Sigmoid colon (tissue), 6 donors: ENCODE measurements at regions not wholly inside any gene's neighbourhood (a gene's known extent, or its start where the extent isn't known, plus 50 kb on each side); places are given as distances from the start of the nearest gene placed in this dataset.

Experiments used
- DNase-seq: peaks from one replicate; pipeline ENCODE4 v3.0.0-alpha.2; 2019
- H3K27ac ChIP-seq, 4 donors: fragments of 200-600 bp; sonication (generic); one replicate each; pipeline ENCODE4 v1.5.1; 2016 to 2019; ENCODE audit warnings: mild to moderate bottlenecking in 1 of 4
- H3K27me3 ChIP-seq, 3 donors: fragments of 200-600 bp; sonication (generic); one replicate each; pipeline ENCODE4 v1.5.1; 2019; ENCODE audit warnings: mild to moderate bottlenecking in 1 of 3
- H3K36me3 ChIP-seq, 4 donors: fragments of 200-600 bp; sonication (generic); one replicate each; pipeline ENCODE4 v1.5.1; 2016 to 2019
- H3K4me1 ChIP-seq, 4 donors: fragments of 200-600 bp; sonication (generic); one replicate each; pipeline ENCODE4 v1.5.1; 2017 to 2019
- H3K4me3 ChIP-seq, 4 donors: fragments of 200-600 bp; sonication (generic); one replicate each; pipeline ENCODE4 v1.5.1; 2017 to 2019; ENCODE audit warnings: mild to moderate bottlenecking in 2 of 4, moderate library complexity in 1 of 4
- H3K9me3 ChIP-seq, 4 donors: fragments of 200-600 bp in 3 of 4; sonication (generic) in 3 of 4; one replicate each; pipeline versions ENCODE4 v1.5.1 to v1.6.1; 2013 to 2019
- EP300 ChIP-seq, 4 donors: sonication (generic); formaldehyde crosslinking; IDR thresholded peaks; one replicate each; pipeline ENCODE4 v1.6.1; 2017; ENCODE audit warnings: antibody characterized with exemption in 4 of 4
- POLR2A ChIP-seq, 2 donors: fragments of 450-650 bp; IDR thresholded peaks; one replicate each; pipeline ENCODE4 v1.6.1; 2016; ENCODE audit warnings: antibody characterized with exemption in 2 of 2, mild to moderate bottlenecking in 2 of 2, moderate library complexity in 2 of 2
- POLR2AphosphoS5 ChIP-seq, 4 donors: sonication (generic); formaldehyde crosslinking; IDR thresholded peaks; one replicate each; pipeline ENCODE4 v1.6.1; 2017; ENCODE audit warnings: antibody characterized with exemption in 4 of 4
- WGBS, 2 donors: extraction: QIAGEN DNeasy Blood & Tissue Kit; methylation state at CpG; one replicate each; pipeline ENCODE4 v1.1.7; 2013; 5-methylcytosine and 5-hydroxymethylcytosine counted together
- intact Hi-C: fragments of 100-400 bp; cut with DNase I; formaldehyde crosslinking; loops from one replicate; pipeline ENCODE4 v1.15.1; 2023
- TF ChIP-seq, protein P1 (sequence below), 4 experiments: fragments of 450-650 bp in 3 of 4; fragments of 200-600 bp in 1 of 4; IDR thresholded peaks; one replicate each; pipeline ENCODE4 v1.5.1; 2016 to 2019; ENCODE audit warnings: antibody characterized with exemption in 4 of 4, mild to moderate bottlenecking in 3 of 4, moderate library complexity in 2 of 4
- donor health status: healthy with polysubstance abuse.
- donor health status: healthy.

- H3K27me3 ChIP-seq = no peaks in the 10 kb centered on the region
- H3K4me1 ChIP-seq = peaks cover 0 to 9% (median 6%) of the 10 kb centered on the region in 4 donors
- H3K27ac ChIP-seq = no peak overlapping the region
- H3K36me3 ChIP-seq = no peaks in the 10 kb centered on the region
- intact Hi-C loops = loop anchor here (1.0 to 5.0 kb wide), 3 partner anchors 73 to 213 kb away; no protein-coding TSS in a partner anchor
- 11 to 13% methylated on average over 24 of the region's 24 CpGs for WGBS, 2 donors
- H3K4me3 ChIP-seq = peak overlapping the region in 3 of 4 donors; percentile 26 to 39 (median 35)
- DNase-seq = peak; percentile 91
- TF ChIP-seq EP300 (IDR thresholded peaks at IDR 0.05) = no peak
- TF ChIP-seq, protein P1, sequence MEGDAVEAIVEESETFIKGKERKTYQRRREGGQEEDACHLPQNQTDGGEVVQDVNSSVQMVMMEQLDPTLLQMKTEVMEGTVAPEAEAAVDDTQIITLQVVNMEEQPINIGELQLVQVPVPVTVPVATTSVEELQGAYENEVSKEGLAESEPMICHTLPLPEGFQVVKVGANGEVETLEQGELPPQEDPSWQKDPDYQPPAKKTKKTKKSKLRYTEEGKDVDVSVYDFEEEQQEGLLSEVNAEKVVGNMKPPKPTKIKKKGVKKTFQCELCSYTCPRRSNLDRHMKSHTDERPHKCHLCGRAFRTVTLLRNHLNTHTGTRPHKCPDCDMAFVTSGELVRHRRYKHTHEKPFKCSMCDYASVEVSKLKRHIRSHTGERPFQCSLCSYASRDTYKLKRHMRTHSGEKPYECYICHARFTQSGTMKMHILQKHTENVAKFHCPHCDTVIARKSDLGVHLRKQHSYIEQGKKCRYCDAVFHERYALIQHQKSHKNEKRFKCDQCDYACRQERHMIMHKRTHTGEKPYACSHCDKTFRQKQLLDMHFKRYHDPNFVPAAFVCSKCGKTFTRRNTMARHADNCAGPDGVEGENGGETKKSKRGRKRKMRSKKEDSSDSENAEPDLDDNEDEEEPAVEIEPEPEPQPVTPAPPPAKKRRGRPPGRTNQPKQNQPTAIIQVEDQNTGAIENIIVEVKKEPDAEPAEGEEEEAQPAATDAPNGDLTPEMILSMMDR (IDR thresholded peaks at IDR 0.05) = peak; percentile 87 to 94 (median 94)
- no peak for TF ChIP-seq POLR2A (IDR thresholded peaks at IDR 0.05)
- TF ChIP-seq POLR2AphosphoS5 (IDR thresholded peaks at IDR 0.05) = peak in 2 of 4 donors; percentile 38 to 53
- no peaks in the 10 kb centered on the region for H3K9me3 ChIP-seq
Measured at GRCh38 chr13:95404141-95404882, 103.1 kb upstream of the ABCC4 start.

GRCh38 chr13:95406176-95406575 lies 104.9 kb upstream of the ABCC4 start:
- Histone ChIP-seq H3K36me3 (no peaks in the 10 kb centered on the region), H3K4me3 (no peak overlapping the region), H3K4me1 (peaks cover 0 to 9% (median 6%) of the 10 kb centered on the region in 4 donors), H3K27me3 (no peaks in the 10 kb centered on the region), H3K27ac (no peak overlapping the region), H3K9me3 (no peaks in the 10 kb centered on the region)
- 49 to 65% methylated on average over 3 of the region's 3 CpGs for WGBS, 2 donors
- intact Hi-C loops = no loop called here
- DNase-seq = no peak
- TF ChIP-seq, protein P1 (IDR thresholded peaks at IDR 0.05) = no peak
- no peak for TF ChIP-seq POLR2AphosphoS5 (IDR thresholded peaks at IDR 0.05)
- no peak for TF ChIP-seq POLR2A (IDR thresholded peaks at IDR 0.05)
- TF ChIP-seq EP300 (IDR thresholded peaks at IDR 0.05) = no peak

GRCh38 chr13:95411428-95412040 lies 110.3 kb upstream of the ABCC4 start:
- no peaks in the 10 kb centered on the region for H3K27me3 ChIP-seq
- intact Hi-C loops = no loop called here
- no peak overlapping the region for H3K4me3 ChIP-seq
- no peaks in the 10 kb centered on the region for H3K4me1 ChIP-seq
- TF ChIP-seq POLR2A (IDR thresholded peaks at IDR 0.05) (no peak), POLR2AphosphoS5 (IDR thresholded peaks at IDR 0.05) (peak in 2 of 4 donors; percentile 22 to 48), EP300 (IDR thresholded peaks at IDR 0.05) (no peak)
- TF ChIP-seq, protein P1 (IDR thresholded peaks at IDR 0.05) = no peak
- 50 to 53% methylated on average over 7 of the region's 7 CpGs for WGBS, 2 donors
- H3K36me3 ChIP-seq = no peaks in the 10 kb centered on the region
- no peak overlapping the region for H3K27ac ChIP-seq
- DNase-seq = no peak
- no peaks in the 10 kb centered on the region for H3K9me3 ChIP-seq

DNA sequence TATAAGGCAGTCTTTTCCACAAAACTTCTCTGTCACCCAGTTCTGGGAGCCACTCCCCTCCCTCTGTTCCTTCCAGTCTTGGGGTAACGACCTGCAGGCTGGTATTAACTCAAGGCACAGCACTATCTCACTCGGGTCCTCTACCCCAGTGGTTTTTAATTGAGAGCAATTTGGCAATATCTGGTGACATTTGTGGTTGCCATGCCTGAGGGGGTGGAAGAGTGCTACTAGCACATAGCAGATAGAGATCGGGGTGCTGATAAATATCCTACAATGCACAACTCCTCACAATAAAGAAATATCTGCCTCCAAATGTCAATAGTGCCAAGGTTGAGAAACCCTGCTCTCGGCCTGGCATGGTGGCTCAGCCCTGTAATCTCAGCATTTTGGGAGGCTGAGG lies 117.7 kb upstream of the ABCC4 start:
- no peak for DNase-seq
- WGBS, 2 donors = 40 to 49% methylated on average over 4 of the region's 4 CpGs
- intact Hi-C loops = no loop called here
- Histone ChIP-seq H3K27me3 (no peaks in the 10 kb centered on the region), H3K4me1 (no peaks in the 10 kb centered on the region), H3K27ac (no peak overlapping the region), H3K9me3 (no peaks in the 10 kb centered on the region), H3K4me3 (no peak overlapping the region), H3K36me3 (no peaks in the 10 kb centered on the region)
- TF ChIP-seq POLR2AphosphoS5 (IDR thresholded peaks at IDR 0.05) = no peak

GRCh38 chr13:95420501-95420900 lies 119.2 kb upstream of the ABCC4 start:
- 45 to 61% methylated on average over 8 of the region's 8 CpGs for WGBS, 2 donors

More at GRCh38 chr13:95420501-95420900, 119.2 kb upstream of the ABCC4 start:
- Histone ChIP-seq H3K36me3 (no peaks in the 10 kb centered on the region), H3K9me3 (no peaks in the 10 kb centered on the region), H3K4me3 (no peak overlapping the region), H3K27me3 (no peaks in the 10 kb centered on the region), H3K4me1 (no peaks in the 10 kb centered on the region), H3K27ac (no peak overlapping the region)
- no peak for TF ChIP-seq POLR2AphosphoS5 (IDR thresholded peaks at IDR 0.05)
- TF ChIP-seq POLR2A (IDR thresholded peaks at IDR 0.05) = no peak
- TF ChIP-seq, protein P1 (IDR thresholded peaks at IDR 0.05) = no peak
- TF ChIP-seq EP300 (IDR thresholded peaks at IDR 0.05) = no peak
- DNase-seq = no peak
- intact Hi-C loops = no loop called here
